ENCODE measurements at regions not wholly inside any gene's neighbourhood (a gene's known extent, or its start where the extent isn't known, plus 50 kb on each side); places are given as distances from the start of the nearest gene placed in this dataset.

- DNase-seq (ENCODE audit: low read depth, low spot score), result no peak
- ChIA-PET SMC1A (ENCODE audit: uncharacterized antibody, unreplicated experiment) (no interaction called here), POLR2A (no interaction called here), RAD21 (ENCODE audit: unreplicated experiment) (no interaction called here), CTCF (no interaction called here)
- intact Hi-C loops (cut with micrococcal nuclease; ENCODE audit: unreplicated experiment) (no loop called here), in situ Hi-C loops (cut with MboI) (no loop called here)
- H3K79me2 ChIP-seq (ENCODE audit: control insufficient read depth, insufficient read depth, low read length), result no peaks in the 10 kb centered on the region
- ATAC-seq, result no peak
- WGBS (ENCODE audit: insufficient coverage, insufficient replicate concordance, low lambda C conversion rate, missing lambda C conversion rate), result 36% methylated on average over 2 of the region's 2 CpGs
- no peak overlapping the region for H3K9ac ChIP-seq (ENCODE audit: control insufficient read depth, insufficient read depth, low read length)
- H3K36me3 ChIP-seq (ENCODE audit: control insufficient read depth in 2 of 2, insufficient read depth in 2 of 2, low read length in 1 of 2), result no peaks in the 10 kb centered on the region
- H3K4me3 ChIP-seq, result no peak overlapping the region
- no peak overlapping the region for H2AFZ ChIP-seq (ENCODE audit: control insufficient read depth, low read depth, low read length)
- no peaks in the 10 kb centered on the region for H3K27me3 ChIP-seq (replicated peaks in 1 of 2; ENCODE audit: control insufficient read depth in 2 of 2, insufficient read depth in 2 of 2, low read length in 1 of 2)
- no peaks in the 10 kb centered on the region for H3K9me3 ChIP-seq (replicated peaks; ENCODE audit: control insufficient read depth, insufficient read depth, low read length)
- no peaks in the 10 kb centered on the region for H3K4me1 ChIP-seq (ENCODE audit: control insufficient read depth, insufficient read depth, low read length)
- no peak for FAIRE-seq
- no peak overlapping the region for H3K27ac ChIP-seq (ENCODE audit: control insufficient read depth, insufficient read depth)
- no peaks in the 10 kb centered on the region for H4K20me1 ChIP-seq (ENCODE audit: control insufficient read depth, insufficient read depth)
- BruUV-seq (replicated peaks), result no TSS peak
- H3K4me2 ChIP-seq (ENCODE audit: control insufficient read depth, insufficient read depth), result no peak overlapping the region
- TF ChIP-seq RAD21 (IDR thresholded peaks at IDR 0.05; ENCODE audit: insufficient read depth, low read depth, low read length), result no peak
- no peak for TF ChIP-seq LARP7 (IDR thresholded peaks at IDR 0.05)
- TF ChIP-seq ZNF687 (IDR thresholded peaks at IDR 0.05), result no peak
- TF ChIP-seq, protein P1, sequence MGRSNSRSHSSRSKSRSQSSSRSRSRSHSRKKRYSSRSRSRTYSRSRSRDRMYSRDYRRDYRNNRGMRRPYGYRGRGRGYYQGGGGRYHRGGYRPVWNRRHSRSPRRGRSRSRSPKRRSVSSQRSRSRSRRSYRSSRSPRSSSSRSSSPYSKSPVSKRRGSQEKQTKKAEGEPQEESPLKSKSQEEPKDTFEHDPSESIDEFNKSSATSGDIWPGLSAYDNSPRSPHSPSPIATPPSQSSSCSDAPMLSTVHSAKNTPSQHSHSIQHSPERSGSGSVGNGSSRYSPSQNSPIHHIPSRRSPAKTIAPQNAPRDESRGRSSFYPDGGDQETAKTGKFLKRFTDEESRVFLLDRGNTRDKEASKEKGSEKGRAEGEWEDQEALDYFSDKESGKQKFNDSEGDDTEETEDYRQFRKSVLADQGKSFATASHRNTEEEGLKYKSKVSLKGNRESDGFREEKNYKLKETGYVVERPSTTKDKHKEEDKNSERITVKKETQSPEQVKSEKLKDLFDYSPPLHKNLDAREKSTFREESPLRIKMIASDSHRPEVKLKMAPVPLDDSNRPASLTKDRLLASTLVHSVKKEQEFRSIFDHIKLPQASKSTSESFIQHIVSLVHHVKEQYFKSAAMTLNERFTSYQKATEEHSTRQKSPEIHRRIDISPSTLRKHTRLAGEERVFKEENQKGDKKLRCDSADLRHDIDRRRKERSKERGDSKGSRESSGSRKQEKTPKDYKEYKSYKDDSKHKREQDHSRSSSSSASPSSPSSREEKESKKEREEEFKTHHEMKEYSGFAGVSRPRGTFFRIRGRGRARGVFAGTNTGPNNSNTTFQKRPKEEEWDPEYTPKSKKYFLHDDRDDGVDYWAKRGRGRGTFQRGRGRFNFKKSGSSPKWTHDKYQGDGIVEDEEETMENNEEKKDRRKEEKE (IDR thresholded peaks at IDR 0.05), result no peak
- no peak for TF ChIP-seq SUZ12 (IDR thresholded peaks at IDR 0.05; ENCODE audit: unreplicated experiment)
- no peak for TF ChIP-seq FOS (IDR thresholded peaks at IDR 0.05; ENCODE audit: borderline replicate concordance, extremely low read depth, insufficient read length)
- no peak for TF ChIP-seq SRF (IDR thresholded peaks at IDR 0.05; ENCODE audit: low read depth in 2 of 2, low read length in 2 of 2)
- TF ChIP-seq NR2C2 (IDR thresholded peaks at IDR 0.05; ENCODE audit: borderline replicate concordance, control insufficient read depth, insufficient read length, low read depth), result no peak
- TF ChIP-seq ZNF274 (IDR thresholded peaks at IDR 0.05; ENCODE audit: insufficient read depth, insufficient read length), result no peak
- TF ChIP-seq TARDBP (IDR thresholded peaks at IDR 0.05; ENCODE audit: borderline replicate concordance), result no peak
- TF ChIP-seq NR2C1 (IDR thresholded peaks at IDR 0.05), result no peak
- TF ChIP-seq REST (IDR thresholded peaks at IDR 0.05; ENCODE audit: low read depth, low read length), result no peak
- TF ChIP-seq ATF3 (IDR thresholded peaks at IDR 0.05; ENCODE audit: borderline replicate concordance, extremely low read depth, low read depth, low read length), result no peak
Measured at GRCh38 chr11:37699644-37700043, 1101.6 kb upstream of the RAG2 start.

All from GM12878 (cell line).